GM19351 (cell line): ENCODE measurements at regions not wholly inside any gene's neighbourhood (a gene's known extent, or its start where the extent isn't known, plus 50 kb on each side); places are given as distances from the start of the nearest gene placed in this dataset.

Source experiments
- ATAC-seq: cut with Tn5 transposase; IDR thresholded peaks from one replicate; pipeline ENCODE4 v1.9.1; 2021; ENCODE audit warnings: mild to moderate bottlenecking, moderate library complexity; ENCODE audit not compliant: unreplicated experiment

DNA sequence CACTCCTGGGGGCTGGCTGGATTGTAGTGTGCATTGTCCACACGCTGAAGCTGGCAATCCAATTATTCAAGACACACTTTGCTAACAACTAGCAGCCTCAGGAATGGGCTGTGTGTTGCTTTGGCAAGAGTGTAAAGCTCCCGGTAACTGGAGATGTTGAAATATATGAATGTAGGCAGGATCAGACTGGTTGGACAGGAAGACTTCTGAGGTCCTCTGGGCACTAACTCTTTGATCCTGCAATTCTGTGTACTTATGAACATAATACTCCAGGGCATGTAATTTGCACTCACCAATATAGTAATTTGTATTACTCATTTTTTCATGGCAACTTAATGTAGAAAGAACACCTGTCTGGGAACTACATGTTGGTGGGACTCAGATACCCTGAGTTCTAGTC, 106.7 kb upstream of the SLC28A3 start:
- no peak for ATAC-seq

DNA sequence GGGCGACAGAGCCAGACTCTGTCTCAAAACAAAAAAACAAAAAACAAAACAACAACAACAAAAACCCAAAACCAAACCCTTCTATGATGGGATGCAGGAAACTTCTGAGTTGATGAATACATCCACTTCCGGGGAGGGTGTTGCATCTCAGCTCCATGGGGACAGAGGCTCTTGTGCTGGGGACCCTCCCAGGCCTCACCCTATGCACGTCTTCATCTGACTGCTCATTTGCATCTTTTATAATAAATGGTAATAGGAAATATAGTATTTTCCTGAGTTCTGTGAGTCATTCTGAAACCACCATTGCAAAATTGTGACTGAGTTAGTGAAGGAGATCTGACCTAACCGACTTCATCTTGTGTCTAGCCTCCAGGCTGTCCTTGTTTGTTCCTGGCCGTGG, 109.5 kb upstream of the SLC28A3 start:
- no peak for ATAC-seq

DNA sequence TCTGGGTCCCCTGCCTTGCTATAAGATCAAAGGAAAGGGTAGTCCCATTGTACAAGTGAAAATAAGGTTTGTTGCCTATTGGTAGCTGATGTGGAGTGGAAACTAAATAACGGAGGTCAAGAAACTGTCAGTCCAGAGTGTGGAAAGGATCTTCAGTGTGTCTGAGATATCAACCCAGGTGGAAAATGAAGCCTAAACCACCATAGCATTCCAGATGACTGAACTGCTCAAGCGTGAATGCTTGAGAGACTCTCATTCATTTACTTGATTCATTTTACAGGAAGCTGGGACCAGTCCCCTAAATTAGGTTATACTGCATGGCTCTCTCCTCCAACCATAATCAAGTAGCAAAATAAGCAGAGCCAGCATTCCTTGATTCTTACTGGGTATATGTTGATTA, 116.0 kb upstream of the SLC28A3 start:
- ATAC-seq, result no peak

DNA sequence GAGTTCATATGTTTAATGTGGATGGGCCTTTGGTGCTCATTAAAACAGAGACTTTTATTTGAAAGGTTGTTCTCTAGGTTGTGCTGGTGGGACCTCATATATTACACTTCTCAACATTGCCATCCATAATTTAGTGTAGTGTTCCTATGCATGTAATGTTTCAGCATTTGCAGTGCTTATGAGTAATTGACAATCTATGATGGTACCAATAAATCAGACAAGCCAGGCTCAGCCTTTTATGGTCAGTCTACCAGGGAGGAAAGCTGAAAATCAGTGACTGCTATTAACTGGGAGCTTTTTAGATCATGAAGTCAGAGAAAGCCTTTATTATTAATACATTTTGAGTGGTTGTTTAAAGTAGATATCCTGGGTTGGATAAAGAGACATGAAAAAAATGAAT, 120.1 kb upstream of the SLC28A3 start:
- no peak for ATAC-seq

DNA sequence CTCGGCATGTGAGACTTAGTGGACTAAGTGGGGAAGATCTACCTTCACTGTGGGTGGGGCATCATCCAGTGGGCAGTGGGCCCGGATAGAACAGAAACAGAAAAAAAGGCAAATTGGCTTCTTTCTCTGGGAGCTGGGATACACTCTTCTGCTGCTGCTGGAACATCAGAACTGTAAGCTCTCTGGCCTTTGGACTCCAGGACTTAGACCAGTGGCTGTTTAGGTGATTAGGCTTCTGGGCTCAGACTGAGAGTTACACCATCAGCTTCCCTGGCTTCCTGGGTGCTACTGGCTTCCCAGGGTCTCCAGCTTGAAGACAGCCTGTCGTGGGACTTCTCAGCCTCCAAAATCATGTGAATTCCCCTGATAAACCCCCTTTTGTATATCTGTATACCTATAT, 122.7 kb upstream of the SLC28A3 start:
- ATAC-seq, result no peak

DNA sequence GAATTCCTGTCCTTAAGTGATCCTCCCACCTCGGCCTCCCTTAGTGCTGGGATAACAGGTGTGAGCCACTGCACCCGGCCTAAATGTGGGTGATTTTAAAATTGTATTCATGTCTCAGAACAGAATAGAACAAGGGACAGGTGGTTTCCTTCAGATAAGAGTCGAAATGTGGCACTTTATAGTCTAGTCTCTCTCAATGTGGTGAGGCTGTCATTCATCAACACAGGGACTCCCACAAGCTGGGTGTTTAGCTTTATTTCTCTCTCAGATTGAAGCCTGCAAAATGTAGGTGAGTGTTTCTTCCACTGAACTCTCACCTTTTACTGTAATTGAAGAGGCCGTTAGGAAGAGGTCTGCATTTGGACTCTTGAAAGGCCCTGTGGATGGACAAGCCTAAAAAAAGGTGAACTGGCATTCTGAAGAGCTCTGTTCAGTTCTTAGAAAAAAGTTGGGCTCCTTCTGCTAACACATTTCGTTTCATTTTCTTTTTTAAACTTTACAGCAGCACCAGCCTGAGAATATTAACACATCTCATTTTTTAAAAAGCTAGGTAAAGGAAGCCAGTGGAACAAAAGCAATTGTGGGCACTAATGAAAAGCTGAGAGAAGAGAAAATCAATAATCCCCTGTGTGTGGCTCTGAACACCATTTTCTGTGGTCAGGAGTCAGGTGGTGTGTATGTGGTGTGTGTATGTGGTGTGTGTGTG, 126.2 kb upstream of the SLC28A3 start:
- ATAC-seq, result no peak

DNA sequence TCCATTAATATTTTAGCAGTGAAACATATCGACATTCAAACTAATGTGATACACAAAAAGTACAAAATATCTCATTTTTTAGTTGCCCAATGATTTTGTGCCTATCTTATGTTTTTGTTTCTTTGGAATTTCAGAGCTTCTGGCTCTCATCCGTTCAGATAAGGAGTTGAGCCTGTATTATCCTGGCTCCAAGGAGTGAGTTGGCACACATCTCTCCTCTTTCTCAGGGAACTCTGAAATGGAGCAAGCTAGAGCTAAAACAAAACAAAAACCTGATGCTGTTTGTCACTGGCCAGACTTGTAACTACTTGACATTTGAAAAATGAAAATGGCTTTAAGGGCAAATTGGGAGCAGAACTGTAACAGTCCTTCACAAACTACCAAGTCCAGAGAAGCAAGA, 131.3 kb upstream of the SLC28A3 start:
- no peak for ATAC-seq

DNA sequence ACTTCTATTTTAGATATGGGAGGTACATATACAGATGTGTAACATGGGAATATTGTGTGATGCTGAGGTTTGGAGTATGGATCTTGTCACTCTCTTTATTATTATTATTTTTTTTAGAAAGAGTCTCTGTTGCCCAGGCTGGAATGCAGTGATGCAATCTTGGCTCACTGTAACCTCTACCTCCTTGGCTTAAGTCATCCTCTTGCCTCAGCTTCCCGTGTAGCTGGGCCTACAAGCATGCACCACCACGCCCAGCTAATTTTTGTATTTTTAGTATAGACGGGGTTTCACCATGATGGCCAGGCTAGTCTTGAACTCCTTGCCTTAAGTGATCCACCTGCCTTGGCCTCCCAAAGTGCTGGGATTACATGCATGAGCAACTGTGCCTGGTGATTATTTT, 138.4 kb upstream of the SLC28A3 start:
- ATAC-seq, result no peak

DNA sequence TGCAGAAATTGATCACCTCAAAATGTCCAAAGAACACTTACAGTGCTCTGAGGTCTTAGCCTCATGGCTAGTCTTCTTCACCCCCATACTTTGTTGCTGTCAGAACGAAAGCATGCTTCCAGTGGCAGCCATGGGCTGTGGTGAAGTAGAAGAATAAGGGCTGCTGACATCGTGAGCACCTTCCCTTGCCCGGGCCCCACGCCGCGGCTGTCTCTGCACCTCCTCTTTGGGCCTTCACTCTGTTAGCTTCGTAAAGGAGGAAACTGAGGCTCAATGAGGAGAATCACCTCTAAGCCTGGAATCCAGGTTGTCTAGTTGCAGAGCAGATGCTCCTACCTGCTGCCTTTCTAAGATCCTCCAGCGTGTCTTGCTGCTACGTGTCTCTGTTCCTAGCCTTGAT, 139.5 kb upstream of the SLC28A3 start:
- ATAC-seq, result no peak

DNA sequence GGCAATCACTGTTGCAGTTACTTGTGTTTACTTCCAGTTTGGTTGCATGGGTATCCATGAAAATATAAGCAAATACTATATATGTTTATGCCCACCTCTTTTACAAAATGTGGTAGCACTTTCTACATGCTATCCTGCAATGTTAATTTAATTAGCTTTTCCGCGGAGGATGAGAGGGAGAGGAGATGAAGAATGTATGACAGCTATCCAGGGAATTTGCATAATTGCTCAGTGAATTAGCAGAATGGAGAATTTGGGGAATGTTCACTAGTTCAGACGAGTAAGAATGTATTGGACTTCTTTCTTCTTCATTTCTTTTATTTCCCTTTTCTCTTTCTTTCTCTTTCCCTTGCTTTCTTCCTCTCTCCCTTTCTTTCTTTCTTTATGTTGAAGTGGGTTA, 140.7 kb upstream of the SLC28A3 start:
- no peak for ATAC-seq

DNA sequence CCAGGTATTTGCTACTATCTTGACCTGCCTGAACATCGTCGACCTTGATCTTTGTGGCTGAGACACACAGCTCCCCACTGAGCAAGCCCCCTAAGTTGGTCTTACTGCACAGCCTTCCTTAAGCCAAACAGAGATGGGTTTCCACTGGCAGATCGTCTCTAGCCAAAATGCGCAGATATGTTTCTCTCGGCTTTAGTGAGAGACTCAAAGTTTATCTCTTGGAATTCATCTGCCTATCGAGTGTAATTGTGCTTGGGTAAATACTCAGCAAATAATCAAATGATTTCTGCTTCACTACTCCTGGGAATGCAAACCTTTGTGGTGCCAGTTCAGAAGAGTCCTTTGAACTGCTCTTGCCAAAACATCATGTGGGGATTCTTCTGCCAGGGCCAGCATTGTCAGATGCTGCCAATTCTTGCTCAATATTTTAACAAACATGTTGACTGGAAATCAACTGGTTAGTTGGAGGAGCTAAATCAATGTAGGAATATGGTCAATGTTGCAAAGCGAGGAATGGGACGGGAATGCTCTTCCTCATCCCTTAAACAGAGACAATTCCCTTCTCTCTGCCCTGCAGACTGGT, 141.2 kb upstream of the SLC28A3 start:
- no peak for ATAC-seq

DNA sequence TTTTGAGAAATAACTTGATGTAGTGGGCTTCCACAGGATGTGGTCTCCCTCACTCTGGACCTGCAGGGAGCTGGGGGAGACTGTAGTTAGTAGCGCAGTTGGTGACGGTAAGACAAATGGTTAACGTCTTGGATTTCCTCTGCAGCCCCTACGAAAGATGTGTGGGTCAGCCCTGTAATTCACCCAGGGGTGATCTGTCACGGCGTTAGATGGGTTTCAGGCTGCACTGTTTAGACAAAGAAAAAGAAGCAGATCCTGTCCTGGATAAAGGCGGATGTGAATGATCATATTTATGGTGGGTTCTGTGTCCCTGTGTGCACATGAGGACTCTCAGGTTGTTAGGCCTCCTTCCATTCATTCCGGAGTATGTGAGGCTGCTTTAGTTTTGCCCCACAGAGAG, 142.0 kb upstream of the SLC28A3 start:
- no peak for ATAC-seq

DNA sequence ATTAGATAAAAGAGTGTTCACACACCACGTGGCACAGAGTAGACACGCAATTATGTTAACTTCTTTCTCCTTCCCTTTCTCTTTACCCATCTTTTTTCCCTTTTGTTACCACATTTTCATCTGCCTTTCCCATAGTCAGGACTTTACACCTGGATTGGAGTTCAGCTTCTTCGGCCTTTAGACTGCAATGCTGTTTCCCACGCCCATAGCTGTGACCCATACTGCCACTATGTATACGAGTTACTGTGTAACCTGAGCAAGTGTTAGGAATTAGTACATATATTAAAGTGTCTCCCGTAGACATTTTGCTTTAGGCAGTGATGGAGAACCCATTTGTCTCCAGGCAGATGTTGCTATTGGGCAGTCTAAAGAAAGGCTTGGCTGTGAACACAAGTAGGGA, 143.6 kb upstream of the SLC28A3 start:
- no peak for ATAC-seq

DNA sequence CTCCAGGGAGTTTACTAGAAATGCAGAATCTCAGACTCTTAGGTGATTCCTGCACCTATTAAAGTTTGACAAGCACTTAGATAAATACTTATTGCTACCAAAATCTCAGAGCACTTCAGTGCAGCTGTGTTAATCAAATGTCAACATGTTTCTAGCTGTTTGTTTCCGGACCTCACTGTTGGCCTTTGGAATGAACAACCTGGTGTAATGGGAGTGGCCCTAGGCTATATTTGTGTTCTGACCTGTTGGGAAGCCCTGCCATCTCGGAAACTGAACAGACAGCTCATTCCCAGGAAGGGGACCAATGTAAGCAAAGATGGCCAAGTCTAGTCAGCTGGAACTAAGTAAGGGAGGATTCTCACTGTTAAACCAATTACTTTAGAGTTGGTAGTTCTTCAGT, 145.0 kb upstream of the SLC28A3 start:
- no peak for ATAC-seq

DNA sequence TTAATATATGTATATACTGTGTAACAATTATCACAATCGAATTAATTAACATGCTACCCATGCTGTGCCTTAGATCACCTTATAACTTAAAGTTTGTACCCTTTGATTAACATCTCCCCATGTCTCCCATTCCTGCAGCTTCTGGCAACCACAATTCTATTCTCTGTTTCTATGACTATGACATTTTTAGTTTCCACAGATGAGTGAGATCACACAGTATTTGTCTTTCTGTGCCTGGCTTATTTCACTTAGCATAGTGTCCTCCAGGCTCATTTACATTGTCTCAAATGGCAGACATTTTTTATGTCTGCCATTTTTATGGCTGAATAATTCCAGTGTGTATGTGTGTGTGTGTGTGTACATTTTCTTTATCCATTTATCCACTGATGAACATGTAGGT, 146.1 kb upstream of the SLC28A3 start:
- ATAC-seq, result no peak

DNA sequence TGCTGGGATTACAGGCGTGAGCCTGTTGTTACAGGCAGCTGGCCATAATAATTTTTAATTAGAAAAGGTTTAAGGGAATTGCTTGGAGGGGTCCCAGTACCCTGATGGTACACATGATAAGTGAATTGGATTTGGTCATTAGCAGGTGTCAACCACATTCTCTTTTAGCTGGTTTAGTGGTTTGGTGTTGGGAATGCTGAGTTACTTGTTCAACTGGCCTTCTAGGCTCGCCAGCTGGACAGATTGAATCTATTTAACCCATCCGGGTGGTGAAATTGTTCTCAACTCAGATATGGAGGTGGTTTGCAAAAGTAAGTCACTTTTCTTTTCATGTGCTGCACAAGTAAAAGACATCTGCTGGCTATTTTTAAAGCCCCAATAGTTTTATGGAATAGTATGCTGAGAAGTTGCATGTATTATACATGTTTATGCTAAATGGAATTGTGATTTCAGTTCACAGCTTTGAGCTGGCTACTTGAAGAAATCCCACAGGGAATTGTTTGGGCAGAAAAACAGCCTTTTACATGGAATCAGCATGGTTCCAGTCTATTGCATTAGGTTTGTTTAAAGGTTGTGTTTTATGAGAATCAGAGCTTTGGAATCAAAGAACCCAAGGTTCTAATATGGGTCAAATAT, 149.8 kb upstream of the SLC28A3 start:
- no peak for ATAC-seq

DNA sequence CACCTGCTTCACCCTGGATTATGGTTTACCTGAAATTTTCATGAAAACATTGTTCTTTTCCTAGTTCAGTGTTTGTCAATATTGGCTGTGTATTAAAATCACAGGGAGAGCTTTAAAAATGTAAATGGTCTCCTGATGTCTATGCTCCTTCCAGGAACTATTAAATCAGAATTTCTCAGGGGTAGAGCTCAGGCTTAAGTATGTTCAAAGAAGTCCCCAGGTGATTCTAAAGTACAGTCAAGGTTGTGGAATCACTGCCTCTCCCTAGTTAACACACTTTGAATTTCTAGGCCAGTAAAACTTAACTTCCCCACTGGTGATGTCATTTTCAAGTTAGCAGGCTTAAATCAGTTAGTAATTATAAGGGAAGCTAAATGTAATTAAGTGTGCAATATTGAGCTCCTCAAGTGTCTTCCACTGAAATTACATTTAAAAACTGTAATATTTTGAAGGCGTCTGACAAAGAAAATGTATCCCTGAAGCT, 150.3 kb upstream of the SLC28A3 start:
- no peak for ATAC-seq

DNA sequence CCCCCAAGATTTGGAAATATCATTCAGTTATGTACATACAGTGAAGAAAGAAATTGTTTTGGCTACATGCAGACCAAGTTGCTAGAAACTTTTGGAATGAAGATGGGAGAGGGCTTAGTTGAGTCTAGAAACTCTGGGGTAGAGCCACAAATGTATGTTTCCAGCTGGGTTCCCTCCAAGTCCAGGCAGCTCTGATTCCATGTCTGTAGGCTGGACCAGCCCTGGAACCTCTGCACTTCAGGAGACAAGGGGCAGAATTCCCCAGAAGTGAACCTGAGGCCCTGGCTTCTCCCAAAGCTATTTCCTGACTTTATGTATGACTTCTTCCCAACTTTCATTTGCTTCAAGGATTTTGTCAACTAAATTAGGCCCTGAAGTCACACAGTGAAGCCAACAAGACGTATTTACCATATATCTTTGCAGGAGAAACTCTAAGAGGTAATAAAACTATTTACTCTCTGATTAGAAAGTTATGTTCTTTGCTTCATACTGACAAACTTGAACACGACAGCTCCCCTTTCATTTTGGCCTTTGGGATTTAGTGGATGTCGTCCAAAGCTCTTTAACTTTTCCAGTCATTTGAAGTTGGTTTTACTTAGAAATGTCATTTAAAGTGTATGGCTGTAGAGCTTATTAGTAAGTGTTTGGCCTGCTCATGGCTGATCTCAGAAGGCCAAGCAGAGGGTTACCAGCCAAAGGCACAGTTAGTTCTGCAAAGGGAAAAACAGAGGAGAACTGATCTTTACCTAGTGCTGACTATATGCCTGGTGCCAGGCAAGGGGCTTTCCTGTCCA, 152.0 kb upstream of the SLC28A3 start:
- no peak for ATAC-seq

DNA sequence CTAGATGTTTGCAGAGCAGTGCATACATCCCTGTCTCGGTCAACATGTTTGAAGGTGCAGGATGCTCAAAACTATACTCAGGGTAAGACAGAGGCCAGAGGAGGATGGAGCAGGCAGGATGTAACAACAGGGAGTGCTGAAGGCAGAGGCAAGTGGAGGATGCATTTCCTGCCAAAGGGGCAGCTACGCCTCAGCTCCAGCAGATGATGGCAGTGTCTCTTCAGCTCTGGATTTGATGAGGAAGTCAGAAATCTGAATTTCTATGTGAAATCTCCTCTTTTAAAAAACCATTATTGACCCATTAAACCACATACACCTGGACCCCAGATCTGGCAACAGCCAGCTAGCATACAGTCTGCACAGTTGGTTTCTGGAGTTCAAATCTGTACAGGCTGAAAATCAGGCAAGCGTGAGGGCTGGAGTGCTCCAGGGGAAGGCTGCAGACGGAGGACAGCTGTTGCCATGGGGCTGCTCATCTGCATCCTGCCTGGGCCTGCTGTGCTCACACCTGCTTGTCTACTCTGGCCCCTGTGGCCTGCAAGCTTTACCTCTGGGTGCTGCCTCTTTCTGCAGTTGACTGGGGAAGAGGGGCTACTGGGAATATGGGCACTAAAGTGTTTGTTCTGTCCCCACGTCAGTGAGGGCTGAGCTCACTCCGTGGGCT, 152.9 kb upstream of the SLC28A3 start:
- ATAC-seq, result no peak

DNA sequence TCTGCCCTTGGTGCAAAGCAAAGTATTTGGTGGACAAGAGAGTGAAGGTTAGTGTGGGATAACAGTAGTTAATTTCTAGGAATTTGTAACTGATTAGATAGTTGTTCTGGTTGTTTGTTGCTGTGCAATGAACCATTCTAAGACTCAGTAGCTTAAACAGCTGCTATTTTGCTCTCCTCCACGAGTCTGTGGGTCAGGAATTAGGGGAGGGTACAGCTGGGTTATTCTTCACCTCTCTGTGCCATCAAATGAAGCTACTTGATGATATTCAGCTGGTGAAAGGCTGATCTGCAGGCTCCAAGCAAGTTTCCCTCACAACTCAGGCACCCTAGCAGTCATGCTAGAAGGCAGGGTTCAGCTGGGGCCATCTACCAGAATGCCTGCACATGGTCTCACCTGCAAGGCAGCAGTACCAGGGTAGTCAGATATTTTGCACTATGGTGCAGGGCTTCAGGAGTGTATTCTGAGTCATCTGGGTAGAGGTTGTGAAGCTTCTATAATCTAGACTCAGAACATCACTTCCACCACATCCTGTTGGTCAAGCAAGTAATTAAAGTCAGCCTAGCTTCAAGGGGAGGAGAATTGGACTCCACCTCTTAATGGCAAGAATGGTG, 159.5 kb upstream of the SLC28A3 start:
- ATAC-seq, result peak; percentile 99

DNA sequence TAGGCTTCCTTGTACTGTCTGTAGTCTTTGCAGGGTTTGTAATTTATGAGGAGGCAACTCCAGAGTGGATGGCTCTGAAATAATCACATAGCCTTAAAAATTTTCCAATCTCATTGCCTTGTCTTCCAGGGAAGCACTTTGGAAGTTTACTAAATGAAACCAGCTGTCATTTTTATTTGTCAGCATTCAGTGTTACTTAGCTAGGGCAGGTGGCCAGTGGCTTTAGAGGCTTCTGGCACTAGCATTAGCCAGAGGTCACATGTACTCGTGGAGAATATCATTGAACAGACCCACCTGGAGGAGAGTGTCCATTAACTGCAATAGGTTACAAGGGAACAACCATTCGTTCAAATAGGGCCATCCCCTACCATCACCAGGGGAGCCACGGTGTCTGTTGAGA, 160.3 kb upstream of the SLC28A3 start:
- ATAC-seq, result no peak
